ENCODE measurements at regions not wholly inside any gene's neighbourhood (a gene's known extent, or its start where the extent isn't known, plus 50 kb on each side); places are given as distances from the start of the nearest gene placed in this dataset.

DNA sequence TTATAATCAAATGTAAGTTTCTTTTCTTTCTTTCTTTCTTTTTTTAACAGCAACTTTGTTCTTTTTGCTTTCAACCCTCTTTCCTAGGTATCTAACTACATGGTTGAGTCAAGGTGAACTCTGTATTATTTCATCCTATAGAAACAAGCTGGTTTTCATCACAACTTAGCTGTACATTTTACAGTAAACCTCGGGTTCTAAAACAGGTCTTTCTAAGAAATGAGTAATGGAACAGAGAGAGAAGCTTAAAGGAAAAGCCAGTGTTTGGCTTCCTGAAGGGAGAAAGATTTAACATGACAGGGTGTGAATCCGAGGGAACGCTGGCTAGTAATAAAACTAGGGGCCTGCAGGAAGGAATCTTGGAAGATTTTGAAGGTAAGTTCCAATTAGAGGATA is 143.4 kb upstream of the ITGB1 start:
- Histone ChIP-seq H3K27ac (ENCODE audit: low read depth, low read length) (no peak overlapping the region), H3K79me2 (ENCODE audit: control insufficient read depth, insufficient read depth, low read length, unreplicated experiment) (no peaks in the 10 kb centered on the region), H3K4me1 (ENCODE audit: control insufficient read depth, insufficient read depth, low read length, unreplicated experiment) (no peaks in the 10 kb centered on the region), H3K4me3 (ENCODE audit: low read depth, low read length) (no peak overlapping the region), H3K36me3 (ENCODE audit: insufficient read depth, low read length) (no peaks in the 10 kb centered on the region), H2AFZ (ENCODE audit: low read length, unreplicated experiment) (no peak overlapping the region), H3K27me3 (ENCODE audit: insufficient read depth, low read length) (no peaks in the 10 kb centered on the region)

DNA sequence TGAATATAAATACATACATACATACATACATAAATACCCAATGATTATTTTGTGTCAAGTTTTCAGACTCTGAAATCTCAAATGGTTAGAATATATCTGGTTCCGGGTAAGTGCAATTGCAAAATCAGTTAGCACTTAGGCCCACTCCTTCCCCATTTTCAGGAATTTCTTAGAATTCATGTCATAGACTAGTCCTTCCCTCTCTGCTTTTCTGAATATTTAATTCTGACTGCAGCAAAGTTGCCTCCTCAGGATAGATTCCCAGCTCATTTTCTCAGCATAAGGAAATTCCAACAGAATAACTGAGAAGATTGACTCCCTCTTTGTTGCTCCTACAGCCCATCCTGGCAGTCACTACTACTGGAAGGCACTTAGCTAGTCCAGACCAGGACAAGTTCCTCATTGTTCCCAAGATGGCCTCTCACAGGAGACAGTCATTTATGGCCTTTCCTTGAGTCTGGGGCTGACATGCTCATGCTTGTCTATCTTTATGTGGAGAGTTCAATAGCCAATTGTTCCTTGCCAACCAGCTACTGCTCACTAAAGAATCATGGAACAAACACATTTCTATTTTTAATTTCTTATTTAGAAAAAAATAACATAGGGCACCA is 142.9 kb upstream of the ITGB1 start:
- H3K36me3 ChIP-seq (ENCODE audit: insufficient read depth, low read length), result no peaks in the 10 kb centered on the region
- H3K27me3 ChIP-seq (ENCODE audit: insufficient read depth, low read length), result no peaks in the 10 kb centered on the region
- H3K27ac ChIP-seq (ENCODE audit: low read depth, low read length), result no peak overlapping the region
- no peaks in the 10 kb centered on the region for H3K79me2 ChIP-seq (ENCODE audit: control insufficient read depth, insufficient read depth, low read length, unreplicated experiment)
- no peak overlapping the region for H2AFZ ChIP-seq (ENCODE audit: low read length, unreplicated experiment)
- no peak overlapping the region for H3K4me3 ChIP-seq (ENCODE audit: low read depth, low read length)
- no peaks in the 10 kb centered on the region for H3K4me1 ChIP-seq (ENCODE audit: control insufficient read depth, insufficient read depth, low read length, unreplicated experiment)

DNA sequence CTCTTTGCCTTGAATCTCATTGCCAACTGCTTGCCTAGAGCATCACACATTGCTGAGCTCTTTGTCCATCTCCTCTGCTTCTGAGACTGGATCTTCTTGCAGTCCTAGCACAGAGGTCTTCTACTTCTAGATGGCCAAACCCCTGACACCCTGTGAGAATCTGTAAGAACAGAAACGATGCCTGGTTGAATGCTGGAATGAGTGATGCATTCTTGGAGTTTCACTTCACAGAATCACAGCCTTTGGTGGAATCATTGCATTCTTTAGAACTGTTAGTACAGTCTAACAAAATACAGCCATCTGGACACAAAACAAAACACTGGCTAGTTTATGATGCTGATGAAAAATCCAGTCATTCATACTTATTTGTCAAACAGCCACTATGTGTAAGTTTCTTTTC is 141.7 kb upstream of the ITGB1 start:
- Histone ChIP-seq H3K27ac (ENCODE audit: low read depth, low read length) (no peak overlapping the region), H3K4me1 (ENCODE audit: control insufficient read depth, insufficient read depth, low read length, unreplicated experiment) (no peaks in the 10 kb centered on the region), H3K4me3 (ENCODE audit: low read depth, low read length) (no peak overlapping the region), H3K27me3 (ENCODE audit: insufficient read depth, low read length) (no peaks in the 10 kb centered on the region), H2AFZ (ENCODE audit: low read length, unreplicated experiment) (no peak overlapping the region), H3K79me2 (ENCODE audit: control insufficient read depth, insufficient read depth, low read length, unreplicated experiment) (no peaks in the 10 kb centered on the region), H3K36me3 (ENCODE audit: insufficient read depth, low read length) (0 out of 2 replicates have a peak, but pooled peaks cover 3% of the 10 kb centered on the region)

DNA sequence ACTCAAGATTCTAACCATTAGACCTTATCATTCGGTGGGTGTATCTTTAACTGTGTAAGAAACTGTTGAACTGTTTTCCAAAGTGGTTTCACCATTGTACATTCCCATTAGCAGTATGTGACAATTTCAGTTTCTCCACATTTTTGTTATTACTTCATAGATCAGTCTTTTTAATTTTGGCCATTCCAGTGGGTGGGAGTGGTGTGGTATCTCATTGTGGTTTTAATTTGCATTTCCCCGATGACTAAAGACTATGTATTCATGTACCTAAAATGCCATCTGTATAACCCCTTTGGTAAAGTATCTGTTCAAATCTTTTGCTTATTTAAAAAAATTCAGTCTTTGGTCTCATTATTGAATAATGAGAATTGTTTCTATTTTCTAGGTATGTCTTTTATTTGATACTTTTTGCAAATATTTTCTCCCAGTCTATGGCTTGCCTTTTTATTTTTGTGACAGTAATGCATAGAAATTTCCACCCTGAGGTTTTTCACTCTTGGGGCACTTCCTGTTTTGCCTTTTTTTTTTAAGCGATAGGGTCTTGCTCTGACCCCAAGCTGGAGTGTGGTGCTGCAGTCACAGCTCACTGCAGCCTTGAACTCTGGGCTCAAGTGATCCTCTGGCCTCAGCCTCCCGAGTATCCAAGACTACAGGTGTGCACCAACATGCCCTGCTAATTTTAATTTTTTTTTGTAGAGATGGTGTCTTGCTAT is 141.1 kb upstream of the ITGB1 start:
- H3K79me2 ChIP-seq (ENCODE audit: control insufficient read depth, insufficient read depth, low read length, unreplicated experiment), result no peaks in the 10 kb centered on the region

DNA sequence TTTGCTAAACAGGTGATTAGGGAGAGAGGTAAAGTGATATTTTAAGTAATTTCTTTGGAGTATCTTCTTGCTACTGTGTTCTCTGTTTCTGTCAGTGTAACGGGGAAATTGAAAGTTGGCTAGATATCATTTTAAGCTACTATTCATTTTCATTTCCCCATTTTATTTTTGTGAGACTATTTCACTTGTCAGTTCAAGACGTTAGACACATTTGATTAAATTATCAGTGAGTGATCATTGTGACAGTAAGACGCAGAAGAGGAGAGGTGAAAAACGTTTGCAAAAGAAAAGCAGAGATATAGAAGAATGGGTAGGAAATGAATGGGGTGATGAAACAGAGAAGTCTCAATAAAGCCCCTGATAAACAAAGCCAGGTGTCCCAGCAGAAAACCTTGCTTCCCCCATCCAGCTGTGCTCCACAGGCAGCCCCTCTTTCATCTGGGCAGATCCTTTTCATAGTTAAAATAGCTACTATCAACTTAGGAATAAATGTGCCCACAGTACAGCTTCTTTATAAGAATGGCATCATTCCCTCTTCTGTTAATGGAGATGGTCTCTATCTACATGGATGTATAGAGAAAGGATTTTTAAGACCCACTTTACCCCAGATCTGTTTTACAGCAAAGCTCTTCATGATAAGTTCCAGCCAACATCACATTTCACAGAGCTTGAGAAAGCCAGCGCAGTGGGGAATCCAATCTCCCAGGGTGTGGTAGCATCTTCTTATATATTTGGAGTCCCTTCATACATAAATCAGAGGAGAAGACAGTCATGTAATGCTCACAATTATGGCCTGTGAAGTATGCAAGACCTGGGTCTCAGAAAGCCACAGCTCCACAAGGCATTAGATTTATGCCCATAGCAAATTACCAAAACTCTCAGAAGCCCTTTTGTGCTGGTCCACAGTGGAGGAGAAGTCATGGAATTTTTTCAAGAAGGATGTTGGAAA is 138.1 kb upstream of the ITGB1 start:
- Histone ChIP-seq H3K79me2 (ENCODE audit: control insufficient read depth, insufficient read depth, low read length, unreplicated experiment) (no peaks in the 10 kb centered on the region), H3K4me1 (ENCODE audit: control insufficient read depth, insufficient read depth, low read length, unreplicated experiment) (no peaks in the 10 kb centered on the region), H2AFZ (ENCODE audit: low read length, unreplicated experiment) (no peak overlapping the region), H3K27ac (ENCODE audit: low read depth, low read length) (no peak overlapping the region), H3K27me3 (ENCODE audit: insufficient read depth, low read length) (no peaks in the 10 kb centered on the region), H3K36me3 (ENCODE audit: insufficient read depth, low read length) (peaks cover 11% of the 10 kb centered on the region; the same call in 1 of the 2 replicates), H3K4me3 (ENCODE audit: low read depth, low read length) (no peak overlapping the region)

More for the DNA sequence above, 141.1 kb upstream of the ITGB1 start:
- Histone ChIP-seq H2AFZ (ENCODE audit: low read length, unreplicated experiment) (no peak overlapping the region), H3K4me1 (ENCODE audit: control insufficient read depth, insufficient read depth, low read length, unreplicated experiment) (no peaks in the 10 kb centered on the region), H3K4me3 (ENCODE audit: low read depth, low read length) (no peak overlapping the region), H3K27ac (ENCODE audit: low read depth, low read length) (no peak overlapping the region), H3K27me3 (ENCODE audit: insufficient read depth, low read length) (no peaks in the 10 kb centered on the region), H3K36me3 (ENCODE audit: insufficient read depth, low read length) (0 out of 2 replicates have a peak, but pooled peaks cover 9% of the 10 kb centered on the region)

DNA sequence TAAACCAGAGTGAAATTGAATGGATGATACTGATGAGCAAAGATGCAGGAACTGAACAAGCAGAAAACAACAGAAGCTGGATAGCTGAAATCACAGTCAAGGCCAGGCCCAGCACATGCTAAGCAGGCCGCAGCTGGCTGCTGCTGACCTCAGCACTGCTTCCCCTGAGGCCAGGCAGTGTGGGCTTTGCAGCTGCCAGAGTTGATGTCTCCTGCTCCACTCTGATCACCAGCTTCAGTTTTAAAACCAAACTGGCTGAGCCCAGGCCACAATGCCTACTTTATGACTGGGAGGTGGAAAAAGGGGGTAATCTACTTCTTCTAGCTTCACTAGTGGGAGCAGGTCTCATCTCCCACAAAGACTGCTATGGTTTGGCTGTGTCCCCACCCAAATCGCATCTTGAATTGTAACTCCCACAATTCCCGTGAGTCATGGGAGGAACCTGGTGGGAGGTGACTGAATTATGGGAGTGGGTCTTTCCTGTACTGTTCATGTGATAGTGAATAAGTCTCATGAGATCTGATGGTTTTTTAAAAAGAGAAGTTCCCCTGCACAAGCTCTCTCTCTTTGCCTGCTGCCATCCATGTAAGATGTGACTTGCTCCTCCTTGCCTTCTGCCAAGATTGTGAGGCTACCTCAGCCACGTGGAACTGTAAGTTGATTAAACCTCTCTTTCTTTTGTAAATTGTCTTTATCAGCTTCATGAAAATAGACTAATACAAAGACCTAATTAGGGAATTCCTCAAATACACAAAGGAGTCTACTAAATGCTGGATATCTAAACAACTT is 136.4 kb upstream of the ITGB1 start:
- H3K4me3 ChIP-seq (ENCODE audit: low read depth, low read length), result no peak overlapping the region
- H3K36me3 ChIP-seq (ENCODE audit: insufficient read depth, low read length), result peaks cover 11% of the 10 kb centered on the region; the same call in 1 of the 2 replicates
- H3K4me1 ChIP-seq (ENCODE audit: control insufficient read depth, insufficient read depth, low read length, unreplicated experiment), result no peaks in the 10 kb centered on the region
- no peaks in the 10 kb centered on the region for H3K79me2 ChIP-seq (ENCODE audit: control insufficient read depth, insufficient read depth, low read length, unreplicated experiment)
- H3K27ac ChIP-seq (ENCODE audit: low read depth, low read length), result no peak overlapping the region
- H2AFZ ChIP-seq (ENCODE audit: low read length, unreplicated experiment), result no peak overlapping the region
- H3K27me3 ChIP-seq (ENCODE audit: insufficient read depth, low read length), result no peaks in the 10 kb centered on the region

DNA sequence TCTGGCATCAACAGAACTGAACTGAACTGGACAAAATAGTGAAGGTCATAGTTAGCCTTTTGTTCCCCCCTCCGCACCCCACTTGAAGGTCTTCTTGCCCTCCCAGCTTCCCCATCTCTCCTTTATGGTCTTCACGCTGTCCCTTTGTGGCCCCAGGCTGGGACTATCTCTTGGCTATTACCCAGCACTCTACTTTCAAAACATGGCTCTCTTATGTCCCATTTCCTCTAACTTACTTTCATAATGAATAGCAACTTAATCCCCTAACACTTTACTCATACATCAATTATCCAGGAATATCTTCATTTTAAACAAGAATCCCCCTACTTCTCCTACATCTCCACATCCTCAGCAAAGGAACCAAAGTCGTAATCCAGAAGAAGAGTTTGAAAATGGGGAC is 135.3 kb upstream of the ITGB1 start:
- Histone ChIP-seq H3K27ac (ENCODE audit: low read depth, low read length) (no peak overlapping the region), H2AFZ (ENCODE audit: low read length, unreplicated experiment) (no peak overlapping the region), H3K36me3 (ENCODE audit: insufficient read depth, low read length) (peaks cover 11% of the 10 kb centered on the region; the same call in 1 of the 2 replicates), H3K27me3 (ENCODE audit: insufficient read depth, low read length) (no peaks in the 10 kb centered on the region), H3K79me2 (ENCODE audit: control insufficient read depth, insufficient read depth, low read length, unreplicated experiment) (no peaks in the 10 kb centered on the region), H3K4me3 (ENCODE audit: low read depth, low read length) (no peak overlapping the region), H3K4me1 (ENCODE audit: control insufficient read depth, insufficient read depth, low read length, unreplicated experiment) (no peaks in the 10 kb centered on the region)

DNA sequence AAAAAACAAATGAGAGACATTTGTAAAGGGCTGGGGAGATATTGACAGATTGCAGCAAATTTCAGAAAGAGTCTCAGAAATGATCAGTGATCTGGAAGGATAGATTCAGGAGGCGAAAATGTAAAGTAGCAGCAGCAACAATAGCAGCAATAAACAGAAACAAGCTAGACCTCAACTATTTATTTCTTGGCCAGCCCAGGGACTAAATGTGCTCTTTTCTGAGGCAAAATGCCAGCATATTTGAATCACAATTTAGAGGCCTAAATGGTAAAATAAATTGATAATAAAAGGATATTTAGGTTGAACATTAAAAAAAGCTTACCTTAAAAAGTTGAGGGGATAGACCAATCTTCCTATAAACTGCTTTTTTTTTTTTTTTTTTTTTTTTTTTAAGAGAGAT is 134.6 kb upstream of the ITGB1 start:
- Histone ChIP-seq H2AFZ (ENCODE audit: low read length, unreplicated experiment) (no peak overlapping the region), H3K4me1 (ENCODE audit: control insufficient read depth, insufficient read depth, low read length, unreplicated experiment) (no peaks in the 10 kb centered on the region), H3K27ac (ENCODE audit: low read depth, low read length) (no peak overlapping the region), H3K27me3 (ENCODE audit: insufficient read depth, low read length) (no peaks in the 10 kb centered on the region), H3K79me2 (ENCODE audit: control insufficient read depth, insufficient read depth, low read length, unreplicated experiment) (no peaks in the 10 kb centered on the region), H3K36me3 (ENCODE audit: insufficient read depth, low read length) (peaks cover 11% of the 10 kb centered on the region; the same call in 1 of the 2 replicates), H3K4me3 (ENCODE audit: low read depth, low read length) (no peak overlapping the region)

DNA sequence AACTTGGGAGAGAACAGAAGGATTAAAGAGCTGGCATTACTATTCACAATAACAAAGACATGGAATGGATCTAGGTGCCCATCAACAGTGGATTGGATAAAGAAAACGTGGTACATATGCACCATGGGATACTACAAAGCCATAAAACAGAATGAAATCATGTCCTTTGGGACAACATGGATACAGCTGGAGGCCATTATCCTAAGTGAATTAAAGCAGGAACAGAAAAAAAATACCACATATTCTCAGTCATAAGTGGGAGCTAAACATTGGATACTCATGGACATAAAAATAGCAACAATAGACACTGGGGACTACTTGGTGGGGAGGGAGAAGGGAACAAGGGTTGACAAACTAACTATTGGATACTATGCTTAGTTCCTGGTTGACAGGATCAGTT is 133.2 kb upstream of the ITGB1 start:
- Histone ChIP-seq H3K79me2 (ENCODE audit: control insufficient read depth, insufficient read depth, low read length, unreplicated experiment) (no peaks in the 10 kb centered on the region), H3K4me1 (ENCODE audit: control insufficient read depth, insufficient read depth, low read length, unreplicated experiment) (no peaks in the 10 kb centered on the region), H3K36me3 (ENCODE audit: insufficient read depth, low read length) (peaks cover 11% of the 10 kb centered on the region; the same call in 1 of the 2 replicates), H3K27me3 (ENCODE audit: insufficient read depth, low read length) (no peaks in the 10 kb centered on the region), H2AFZ (ENCODE audit: low read length, unreplicated experiment) (no peak overlapping the region), H3K4me3 (ENCODE audit: low read depth, low read length) (no peak overlapping the region), H3K27ac (ENCODE audit: low read depth, low read length) (no peak overlapping the region)

DNA sequence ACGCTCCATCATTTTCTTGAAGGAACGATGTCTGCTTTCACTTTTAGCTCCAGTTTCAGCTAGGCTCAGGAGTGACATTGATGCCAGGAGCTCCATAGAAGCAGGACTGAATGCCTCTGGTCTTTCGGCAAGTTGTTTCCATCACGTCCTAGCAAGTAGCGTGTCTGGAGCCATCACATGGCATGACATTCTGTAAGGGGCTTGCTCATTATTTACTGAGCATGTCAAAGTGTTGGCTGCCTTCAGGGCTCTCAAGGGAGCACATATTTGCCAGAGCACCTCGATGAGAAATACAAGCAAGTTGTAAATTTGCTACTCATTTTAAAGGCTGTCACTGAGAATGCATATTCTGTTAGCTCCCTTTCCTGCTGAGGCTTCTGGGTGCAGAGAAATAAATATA is 131.0 kb upstream of the ITGB1 start:
- no peaks in the 10 kb centered on the region for H3K4me1 ChIP-seq (ENCODE audit: control insufficient read depth, insufficient read depth, low read length, unreplicated experiment)
- H3K27me3 ChIP-seq (ENCODE audit: insufficient read depth, low read length), result no peaks in the 10 kb centered on the region
- no peak overlapping the region for H2AFZ ChIP-seq (ENCODE audit: low read length, unreplicated experiment)
- no peaks in the 10 kb centered on the region for H3K79me2 ChIP-seq (ENCODE audit: control insufficient read depth, insufficient read depth, low read length, unreplicated experiment)
- no peak overlapping the region for H3K27ac ChIP-seq (ENCODE audit: low read depth, low read length)
- peaks cover 3% of the 10 kb centered on the region; the same call in 1 of the 2 replicates for H3K36me3 ChIP-seq (ENCODE audit: insufficient read depth, low read length)
- no peak overlapping the region for H3K4me3 ChIP-seq (ENCODE audit: low read depth, low read length)

All from ACC112 (cell line).